ENCODE measurements at regions not wholly inside any gene's neighbourhood (a gene's known extent, or its start where the extent isn't known, plus 50 kb on each side); places are given as distances from the start of the nearest gene placed in this dataset.

GRCh38 chr2:18439716-18440115, 120.7 kb downstream of the RDH14 start:
- no peak overlapping the region for H2AFZ ChIP-seq (ENCODE audit: insufficient read depth, low read depth, low read length, poor library complexity, severe bottlenecking)
- peaks cover 0 to 2% (median 0%) of the 10 kb centered on the region in 3 donors for H3K9me3 ChIP-seq (ENCODE audit: control extremely low read depth in 1 of 3, control insufficient read depth in 2 of 3, insufficient read depth in 1 of 3, low read length in 2 of 3)
- CTCF ChIA-PET = no interaction called here
- POLR2A ChIA-PET = no interaction called here
- H4K20me1 ChIP-seq (ENCODE audit: control insufficient read depth, insufficient read depth, low read length, poor library complexity, severe bottlenecking) = no peaks in the 10 kb centered on the region
- H3K36me3 ChIP-seq (replicated peaks in 1 of 2; ENCODE audit: control extremely low read depth in 1 of 2, control insufficient read depth in 1 of 2, extremely low read depth in 1 of 2, insufficient read depth in 2 of 2, low read length in 1 of 2) = no peaks in the 10 kb centered on the region
- Mint-ChIP-seq H3K27me3 (peaks cover 26% of the 10 kb centered on the region), H3K4me3 (no peak overlapping the region), H3K27ac (no peak overlapping the region), H3K9me3 (ENCODE audit: insufficient read depth) (no peaks in the 10 kb centered on the region), H3K4me1 (no peaks in the 10 kb centered on the region)
- H3K9ac ChIP-seq (ENCODE audit: low read length) = no peak overlapping the region
- DNase-seq = no peak
- H3K27me3 ChIP-seq (replicated peaks in 1 of 4; ENCODE audit: control extremely low read depth in 1 of 4, control insufficient read depth in 3 of 4, insufficient read depth in 4 of 4, low read length in 3 of 4) = peaks cover 0 to 9% (median 0%) of the 10 kb centered on the region in 4 experiments
- H3K4me1 ChIP-seq (ENCODE audit: control insufficient read depth in 2 of 2, insufficient read depth in 2 of 2, low read length in 2 of 2) = no peaks in the 10 kb centered on the region
- H3K4me3 ChIP-seq (ENCODE audit: control extremely low read depth in 1 of 5, extremely low read depth in 1 of 5, insufficient read depth in 1 of 5, low read depth in 2 of 5, low read length in 4 of 5) = no peak overlapping the region
- no peak for ATAC-seq (ENCODE audit: low read depth)
- TF ChIP-seq CTCF (IDR thresholded peaks at IDR 0.05) (no peak), EZH2 (IDR thresholded peaks at IDR 0.05; ENCODE audit: borderline replicate concordance, insufficient read depth, low read depth, low read length, poor library complexity, severe bottlenecking) (no peak)
- no peak overlapping the region for H3K27ac ChIP-seq (ENCODE audit: low read length in 2 of 2)
- whole genome bisulfite sequencing (ENCODE audit: insufficient coverage) = no CpG with 5 or more reads among the region's 3 CpGs
- intact Hi-C loops (cut with micrococcal nuclease) = no loop called here
- H3K4me2 ChIP-seq (replicated peaks; ENCODE audit: low read depth, low read length, poor library complexity, severe bottlenecking) = no peak overlapping the region
- H3K79me2 ChIP-seq (ENCODE audit: control insufficient read depth, insufficient read depth, low read length) = no peaks in the 10 kb centered on the region

- POLR2A ChIA-PET = no interaction called here
- TF ChIP-seq CTCF (IDR thresholded peaks at IDR 0.05) (no peak), EZH2 (IDR thresholded peaks at IDR 0.05; ENCODE audit: borderline replicate concordance, insufficient read depth, low read depth, low read length, poor library complexity, severe bottlenecking) (no peak)
Measured at GRCh38 chr2:18437909-18438308, 122.5 kb downstream of the RDH14 start.

More at GRCh38 chr2:18437909-18438308, 122.5 kb downstream of the RDH14 start:
- no peaks in the 10 kb centered on the region for H3K4me1 Mint-ChIP-seq
- Histone ChIP-seq H3K27me3 (replicated peaks in 1 of 4; ENCODE audit: control extremely low read depth in 1 of 4, control insufficient read depth in 3 of 4, insufficient read depth in 4 of 4, low read length in 3 of 4) (peaks cover 0 to 9% (median 0%) of the 10 kb centered on the region in 4 experiments), H3K27ac (ENCODE audit: low read length in 2 of 2) (no peak overlapping the region), H3K4me2 (replicated peaks; ENCODE audit: low read depth, low read length, poor library complexity, severe bottlenecking) (no peak overlapping the region), H3K36me3 (replicated peaks in 1 of 2; ENCODE audit: control extremely low read depth in 1 of 2, control insufficient read depth in 1 of 2, extremely low read depth in 1 of 2, insufficient read depth in 2 of 2, low read length in 1 of 2) (no peaks in the 10 kb centered on the region), H4K20me1 (ENCODE audit: control insufficient read depth, insufficient read depth, low read length, poor library complexity, severe bottlenecking) (no peaks in the 10 kb centered on the region), H3K79me2 (ENCODE audit: control insufficient read depth, insufficient read depth, low read length) (no peaks in the 10 kb centered on the region), H3K9me3 (ENCODE audit: control extremely low read depth in 1 of 3, control insufficient read depth in 2 of 3, insufficient read depth in 1 of 3, low read length in 2 of 3) (peaks cover 0 to 2% (median 0%) of the 10 kb centered on the region in 3 donors), H3K4me1 (ENCODE audit: control insufficient read depth in 2 of 2, insufficient read depth in 2 of 2, low read length in 2 of 2) (no peaks in the 10 kb centered on the region), H3K4me3 (ENCODE audit: control extremely low read depth in 1 of 5, extremely low read depth in 1 of 5, insufficient read depth in 1 of 5, low read depth in 2 of 5, low read length in 4 of 5) (no peak overlapping the region), H3K9ac (ENCODE audit: low read length) (no peak overlapping the region), H2AFZ (ENCODE audit: insufficient read depth, low read depth, low read length, poor library complexity, severe bottlenecking) (no peak overlapping the region)
- no peak overlapping the region for H3K27ac Mint-ChIP-seq
- no peak for ATAC-seq (ENCODE audit: low read depth)
- intact Hi-C loops (cut with micrococcal nuclease) = no loop called here
- 77% methylated on average over 2 of the region's 2 CpGs for WGBS (ENCODE audit: insufficient coverage)
- CTCF ChIA-PET = no interaction called here
- no peak overlapping the region for H3K4me3 Mint-ChIP-seq
- no peak for DNase-seq
- H3K9me3 Mint-ChIP-seq (ENCODE audit: insufficient read depth) = no peaks in the 10 kb centered on the region
- peaks cover 22% of the 10 kb centered on the region for H3K27me3 Mint-ChIP-seq

Data from B cell (primary cell).